Activated CD4-positive, alpha-beta T cell treated with anti-CD3 and anti-CD28 coated beads, Interleukin-2, amount 10 ng/mL, durations not matched to agents 7 days and 5 days (primary cell): ENCODE measurements at regions not wholly inside any gene's neighbourhood (a gene's known extent, or its start where the extent isn't known, plus 50 kb on each side); places are given as distances from the start of the nearest gene placed in this dataset.
"Not testable (repeated sequence)": the region's sequence is repeated elsewhere in the genome, so short reads cannot be mapped to it uniquely, and the experiment has no call there.

Experiments
- CTCF ChIA-PET: fragments of 350-600 bp; sonication (Branson Sonifier 250); formaldehyde crosslinking; loops from one replicate; lab custom pipeline; 2021; ENCODE audit warnings: antibody characterized with exemption; lab: Charles Lee
- POLR2A ChIA-PET: fragments of 350-600 bp; sonication (Branson Sonifier 250); formaldehyde crosslinking; loops from one replicate; lab custom pipeline; 2021; ENCODE audit warnings: antibody characterized with exemption; lab: Charles Lee
- DNase-seq: peaks from one replicate; pipeline ENCODE4 v3.0.0-alpha.2; 2020
- H3K27ac Mint-ChIP-seq: one replicate; pipeline ENCODE4 v1.8.0; 2021; ENCODE audit warnings: mild to moderate bottlenecking, moderate library complexity, mixed read lengths
- H3K27me3 Mint-ChIP-seq: one replicate; pipeline ENCODE4 v1.8.0; 2021; ENCODE audit warnings: mixed read lengths
- H3K36me3 Mint-ChIP-seq: one replicate; pipeline ENCODE4 v1.8.0; 2021; ENCODE audit warnings: low read depth, mixed read lengths
- H3K4me1 Mint-ChIP-seq: one replicate; pipeline ENCODE4 v1.8.0; 2021; ENCODE audit warnings: mixed read lengths
- H3K4me3 Mint-ChIP-seq: one replicate; pipeline ENCODE4 v1.8.0; 2021; ENCODE audit warnings: mild to moderate bottlenecking, moderate library complexity, mixed read lengths
- H3K9me3 Mint-ChIP-seq: one replicate; pipeline ENCODE4 v1.8.0; 2021; ENCODE audit warnings: mixed read lengths

- no peak overlapping the region for H3K4me3 Mint-ChIP-seq
- peaks cover 4% of the 10 kb centered on the region for H3K9me3 Mint-ChIP-seq
- no peaks in the 10 kb centered on the region for H3K36me3 Mint-ChIP-seq
- DNase-seq: no peak
- CTCF ChIA-PET: no interaction called here
- no peaks in the 10 kb centered on the region for H3K27me3 Mint-ChIP-seq
- POLR2A ChIA-PET: no interaction called here
- H3K27ac Mint-ChIP-seq: no peak overlapping the region
- no peaks in the 10 kb centered on the region for H3K4me1 Mint-ChIP-seq
Measured at GRCh38 chr2:52629944-52630343, 1137.7 kb upstream of the CHAC2 start.

- ChIA-PET CTCF (no interaction called here), POLR2A (no interaction called here)
- no peaks in the 10 kb centered on the region for H3K4me1 Mint-ChIP-seq
- DNase-seq: no peak
- no peaks in the 10 kb centered on the region for H3K36me3 Mint-ChIP-seq
- H3K4me3 Mint-ChIP-seq: no peak overlapping the region
- H3K27ac Mint-ChIP-seq: no peak overlapping the region
- no peaks in the 10 kb centered on the region for H3K27me3 Mint-ChIP-seq
- H3K9me3 Mint-ChIP-seq: peaks cover 4% of the 10 kb centered on the region
Measured at GRCh38 chr2:52629531-52629930, 1138.1 kb upstream of the CHAC2 start.

- Mint-ChIP-seq H3K27me3 (no peaks in the 10 kb centered on the region), H3K36me3 (no peaks in the 10 kb centered on the region), H3K4me1 (no peaks in the 10 kb centered on the region), H3K9me3 (no peaks in the 10 kb centered on the region), H3K4me3 (no peak overlapping the region), H3K27ac (no peak overlapping the region)
- ChIA-PET POLR2A (no interaction called here), CTCF (no interaction called here)
- no peak for DNase-seq
Measured at GRCh38 chr2:52622266-52622665, 1145.3 kb upstream of the CHAC2 start.

- Mint-ChIP-seq H3K27me3 (no peaks in the 10 kb centered on the region), H3K36me3 (no peaks in the 10 kb centered on the region), H3K4me3 (no peak overlapping the region), H3K27ac (no peak overlapping the region), H3K9me3 (peaks cover under 1% of the 10 kb centered on the region), H3K4me1 (no peaks in the 10 kb centered on the region)
- ChIA-PET CTCF (no interaction called here), POLR2A (no interaction called here)
- no peak for DNase-seq
Measured at GRCh38 chr2:52613064-52613463, 1154.5 kb upstream of the CHAC2 start.

- H3K9me3 Mint-ChIP-seq: peaks cover 3% of the 10 kb centered on the region
- no peak for DNase-seq
- H3K4me1 Mint-ChIP-seq: no peaks in the 10 kb centered on the region
- H3K27ac Mint-ChIP-seq: no peak overlapping the region
- H3K36me3 Mint-ChIP-seq: no peaks in the 10 kb centered on the region
- ChIA-PET CTCF (no interaction called here), POLR2A (no interaction called here)
- H3K27me3 Mint-ChIP-seq: no peaks in the 10 kb centered on the region
- no peak overlapping the region for H3K4me3 Mint-ChIP-seq
Measured at GRCh38 chr2:52611759-52612158, 1155.8 kb upstream of the CHAC2 start.

DNA sequence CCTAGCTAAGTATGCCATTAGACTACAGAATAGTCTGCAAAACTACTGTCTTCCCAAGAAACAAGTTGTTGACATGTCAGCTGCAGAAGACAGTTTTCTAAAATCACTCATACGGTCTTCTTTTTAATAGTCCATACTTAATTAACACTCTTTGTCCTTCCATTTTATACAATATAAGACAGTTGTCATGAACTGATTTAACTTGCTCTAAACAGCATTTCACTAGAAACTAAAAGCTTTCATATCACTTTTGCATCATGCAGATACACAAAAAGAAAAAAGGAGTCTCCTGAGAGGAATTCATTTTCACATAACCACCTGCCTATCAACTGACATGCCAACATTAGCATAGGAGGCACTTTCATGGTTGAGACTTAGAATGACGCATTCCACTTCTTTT, 1159.6 kb upstream of the CHAC2 start:
- no peaks in the 10 kb centered on the region for H3K36me3 Mint-ChIP-seq
- DNase-seq: no peak
- ChIA-PET CTCF (no interaction called here), POLR2A (no interaction called here)
- H3K27me3 Mint-ChIP-seq: no peaks in the 10 kb centered on the region
- H3K4me1 Mint-ChIP-seq: no peaks in the 10 kb centered on the region
- H3K9me3 Mint-ChIP-seq: peaks cover 9% of the 10 kb centered on the region
- no peak overlapping the region for H3K27ac Mint-ChIP-seq
- no peak overlapping the region for H3K4me3 Mint-ChIP-seq

DNA sequence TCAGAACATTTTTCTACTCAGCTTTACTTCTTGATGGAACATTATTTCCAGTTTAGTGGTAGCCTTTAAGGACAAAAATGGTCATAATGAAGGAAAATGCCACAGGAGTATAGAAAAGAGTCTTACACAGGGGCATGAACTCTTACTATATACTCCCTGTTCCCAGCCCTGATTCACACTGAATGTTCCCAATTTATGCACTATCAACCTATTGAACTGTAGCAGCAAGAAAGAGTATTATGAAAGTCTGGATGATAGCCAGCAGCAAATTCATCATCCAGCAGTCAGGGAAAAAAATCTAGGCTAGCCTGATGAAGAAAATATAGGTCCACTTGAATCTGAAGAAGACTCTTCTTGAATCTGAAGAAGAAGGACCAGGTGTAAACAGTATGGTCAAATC, 1170.3 kb upstream of the CHAC2 start:
- Mint-ChIP-seq H3K9me3 (no peaks in the 10 kb centered on the region), H3K27ac (no peak overlapping the region), H3K27me3 (no peaks in the 10 kb centered on the region), H3K36me3 (no peaks in the 10 kb centered on the region), H3K4me1 (no peaks in the 10 kb centered on the region), H3K4me3 (no peak overlapping the region)
- CTCF ChIA-PET: no interaction called here
- DNase-seq: no peak
- POLR2A ChIA-PET: no interaction called here

GRCh38 chr2:52594026-52594425, 1173.6 kb upstream of the CHAC2 start:
- ChIA-PET CTCF (no interaction called here), POLR2A (no interaction called here)
- Mint-ChIP-seq H3K27me3 (no peaks in the 10 kb centered on the region), H3K9me3 (peaks cover 10% of the 10 kb centered on the region), H3K36me3 (no peaks in the 10 kb centered on the region), H3K4me3 (no peak overlapping the region), H3K4me1 (no peaks in the 10 kb centered on the region), H3K27ac (no peak overlapping the region)
- no peak for DNase-seq

GRCh38 chr2:52584071-52584470, 1183.5 kb upstream of the CHAC2 start:
- DNase-seq, H3K27me3 Mint-ChIP-seq, H3K36me3 Mint-ChIP-seq, H3K4me3 Mint-ChIP-seq, CTCF ChIA-PET, H3K27ac Mint-ChIP-seq, H3K4me1 Mint-ChIP-seq, POLR2A ChIA-PET: not testable (repeated sequence)
- peaks cover 14% of the 10 kb centered on the region for H3K9me3 Mint-ChIP-seq

DNA sequence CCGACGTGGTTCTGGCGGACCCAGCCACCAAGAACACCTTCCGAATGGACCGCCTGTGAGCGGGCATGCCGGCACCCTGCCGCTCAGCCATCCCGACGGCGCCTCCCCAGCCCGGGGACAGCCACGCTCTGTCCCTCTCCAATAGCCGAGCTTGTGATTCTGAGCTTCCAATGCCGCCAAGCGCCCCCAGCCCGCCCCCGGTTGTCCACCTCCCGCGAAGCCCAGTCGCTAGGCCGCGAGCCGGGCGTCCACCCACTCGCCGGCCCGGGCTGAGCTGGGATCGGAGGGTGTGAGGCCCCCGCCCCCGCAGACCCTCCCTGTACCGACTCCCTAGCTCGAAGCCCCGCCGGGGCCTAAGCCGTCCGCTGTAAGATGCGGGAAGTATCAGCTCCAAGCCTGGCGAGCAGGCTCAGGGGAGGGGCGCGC, 1195.1 kb upstream of the CHAC2 start:
- Mint-ChIP-seq H3K4me3 (no peak overlapping the region), H3K27me3 (no peaks in the 10 kb centered on the region), H3K9me3 (peaks cover 9% of the 10 kb centered on the region), H3K27ac (no peak overlapping the region), H3K36me3 (no peaks in the 10 kb centered on the region), H3K4me1 (no peaks in the 10 kb centered on the region)
- ChIA-PET CTCF (no interaction called here), POLR2A (no interaction called here)
- no peak for DNase-seq

DNA sequence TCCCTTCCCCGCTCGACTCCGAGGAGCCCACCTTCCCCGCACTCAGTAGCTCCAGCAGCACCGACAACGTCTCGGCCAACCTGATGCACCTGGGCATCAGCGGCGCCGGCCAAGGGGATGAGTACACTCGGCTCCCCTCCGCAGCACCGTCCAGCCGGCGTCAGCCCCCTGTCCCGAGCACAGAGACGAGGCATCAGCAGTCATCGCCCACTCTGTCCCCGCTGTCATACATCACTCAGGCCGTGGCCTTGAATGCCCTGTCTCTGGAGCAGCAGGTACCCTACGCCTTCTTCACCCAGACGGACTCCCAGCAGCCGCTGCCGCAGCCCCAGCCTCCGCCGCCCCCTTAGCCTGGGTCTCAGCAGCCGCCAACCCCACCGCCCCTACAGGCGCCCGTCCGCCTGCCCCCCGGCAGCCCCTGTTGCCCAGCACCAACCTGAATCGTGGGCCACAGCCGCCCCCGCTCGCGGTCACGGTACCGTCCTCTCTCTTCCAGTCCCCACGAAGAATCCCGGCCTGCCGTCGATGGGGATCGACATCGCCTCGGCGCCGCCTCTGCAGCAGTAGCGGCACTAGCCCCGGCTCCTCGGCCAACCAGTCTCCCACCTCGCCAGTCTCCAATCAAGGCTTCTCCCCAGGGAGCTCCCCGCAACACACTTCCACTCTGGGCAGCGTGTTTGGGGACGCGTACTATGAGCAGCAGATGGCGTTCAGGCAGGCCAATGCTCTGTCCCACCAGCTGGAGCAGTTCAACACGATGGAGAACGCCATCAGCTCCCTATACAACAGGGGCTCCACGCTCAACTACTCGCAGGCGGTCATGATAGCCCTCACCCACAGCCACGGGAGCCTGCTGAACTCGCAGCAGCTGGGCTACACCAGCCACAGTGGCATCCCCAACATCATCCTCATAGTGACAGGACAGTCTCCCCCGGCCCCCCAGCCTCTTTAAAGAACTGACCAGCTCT, 1195.9 kb upstream of the CHAC2 start:
- Mint-ChIP-seq H3K27me3 (no peaks in the 10 kb centered on the region), H3K4me3 (no peak overlapping the region), H3K9me3 (peaks cover 9% of the 10 kb centered on the region), H3K4me1 (no peaks in the 10 kb centered on the region), H3K27ac (no peak overlapping the region), H3K36me3 (no peaks in the 10 kb centered on the region)
- ChIA-PET POLR2A (no interaction called here), CTCF (no interaction called here)
- DNase-seq: no peak

GRCh38 chr2:52570716-52571115, 1196.9 kb upstream of the CHAC2 start:
- no peak for DNase-seq
- Mint-ChIP-seq H3K4me1 (no peaks in the 10 kb centered on the region), H3K36me3 (no peaks in the 10 kb centered on the region), H3K27me3 (no peaks in the 10 kb centered on the region), H3K4me3 (no peak overlapping the region), H3K9me3 (peaks cover 11% of the 10 kb centered on the region), H3K27ac (no peak overlapping the region)
- POLR2A ChIA-PET: no interaction called here
- CTCF ChIA-PET: no interaction called here

GRCh38 chr2:52563151-52563550, 1204.5 kb upstream of the CHAC2 start:
- ChIA-PET CTCF (no interaction called here), POLR2A (no interaction called here)
- Mint-ChIP-seq H3K9me3 (peaks cover 8% of the 10 kb centered on the region), H3K27ac (no peak overlapping the region), H3K36me3 (no peaks in the 10 kb centered on the region), H3K4me3 (no peak overlapping the region), H3K27me3 (no peaks in the 10 kb centered on the region), H3K4me1 (no peaks in the 10 kb centered on the region)
- no peak for DNase-seq

- no peaks in the 10 kb centered on the region for H3K36me3 Mint-ChIP-seq
- ChIA-PET CTCF (no interaction called here), POLR2A (no interaction called here)
- H3K4me3 Mint-ChIP-seq: no peak overlapping the region
- H3K27ac Mint-ChIP-seq: no peak overlapping the region
- H3K9me3 Mint-ChIP-seq: peaks cover 6% of the 10 kb centered on the region
- no peaks in the 10 kb centered on the region for H3K27me3 Mint-ChIP-seq
- H3K4me1 Mint-ChIP-seq: no peaks in the 10 kb centered on the region
- DNase-seq: no peak
Measured at GRCh38 chr2:52558265-52558664, 1209.3 kb upstream of the CHAC2 start.
